GM13977 (cell line): ENCODE measurements at regions not wholly inside any gene's neighbourhood (a gene's known extent, or its start where the extent isn't known, plus 50 kb on each side); places are given as distances from the start of the nearest gene placed in this dataset.
A peak's percentile ranks its signal among the peaks of the same experiment; 100 is the strongest.

ENCODE experiments used
- DNase-seq: peaks from one replicate; pipeline ENCODE4 v3.0.0; 2012; ENCODE audit warnings: low spot score
- in situ Hi-C: fragments of 300-500 bp; cut with MboI; formaldehyde crosslinking; loops from one replicate; pipeline ENCODE4 v1.12.0; 2022; ENCODE audit warnings: low sequenced_read_pairs, low pct_unique_long_range_greater_than_20kb, mixed read lengths, inconsistent platforms; ENCODE audit not compliant: unreplicated experiment
- TF ChIP-seq, protein P1 (sequence below): IDR thresholded peaks from 2 replicates; pipeline ENCODE4 v1.5.1; 2012; ENCODE audit warnings: mild to moderate bottlenecking, control low read depth; ENCODE audit not compliant: insufficient read depth; ENCODE audit errors: extremely low read depth, missing control alignments

DNA sequence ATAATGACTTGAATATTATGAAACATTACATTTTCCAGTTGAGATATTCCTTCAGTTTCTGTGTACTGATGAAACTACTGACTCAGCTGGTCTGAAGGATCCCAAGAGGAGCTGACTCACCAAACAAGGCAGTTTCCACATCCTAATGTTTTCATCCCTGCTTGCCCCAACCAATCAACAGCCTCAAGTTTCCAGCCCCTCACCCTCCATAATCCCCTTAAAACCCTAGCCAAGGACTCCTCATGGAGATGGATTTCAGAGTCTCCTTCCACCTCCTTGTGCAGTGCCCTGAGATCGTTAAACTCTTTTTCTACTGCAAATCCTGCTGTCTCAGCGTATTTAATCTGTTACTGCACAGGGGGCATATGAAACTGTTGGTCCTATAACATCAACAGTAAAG lies 83.1 kb upstream of the HAO2 start:
- in situ Hi-C loops: no loop called here
- DNase-seq: no peak
- TF ChIP-seq, protein P1, sequence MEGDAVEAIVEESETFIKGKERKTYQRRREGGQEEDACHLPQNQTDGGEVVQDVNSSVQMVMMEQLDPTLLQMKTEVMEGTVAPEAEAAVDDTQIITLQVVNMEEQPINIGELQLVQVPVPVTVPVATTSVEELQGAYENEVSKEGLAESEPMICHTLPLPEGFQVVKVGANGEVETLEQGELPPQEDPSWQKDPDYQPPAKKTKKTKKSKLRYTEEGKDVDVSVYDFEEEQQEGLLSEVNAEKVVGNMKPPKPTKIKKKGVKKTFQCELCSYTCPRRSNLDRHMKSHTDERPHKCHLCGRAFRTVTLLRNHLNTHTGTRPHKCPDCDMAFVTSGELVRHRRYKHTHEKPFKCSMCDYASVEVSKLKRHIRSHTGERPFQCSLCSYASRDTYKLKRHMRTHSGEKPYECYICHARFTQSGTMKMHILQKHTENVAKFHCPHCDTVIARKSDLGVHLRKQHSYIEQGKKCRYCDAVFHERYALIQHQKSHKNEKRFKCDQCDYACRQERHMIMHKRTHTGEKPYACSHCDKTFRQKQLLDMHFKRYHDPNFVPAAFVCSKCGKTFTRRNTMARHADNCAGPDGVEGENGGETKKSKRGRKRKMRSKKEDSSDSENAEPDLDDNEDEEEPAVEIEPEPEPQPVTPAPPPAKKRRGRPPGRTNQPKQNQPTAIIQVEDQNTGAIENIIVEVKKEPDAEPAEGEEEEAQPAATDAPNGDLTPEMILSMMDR: no peak

DNA sequence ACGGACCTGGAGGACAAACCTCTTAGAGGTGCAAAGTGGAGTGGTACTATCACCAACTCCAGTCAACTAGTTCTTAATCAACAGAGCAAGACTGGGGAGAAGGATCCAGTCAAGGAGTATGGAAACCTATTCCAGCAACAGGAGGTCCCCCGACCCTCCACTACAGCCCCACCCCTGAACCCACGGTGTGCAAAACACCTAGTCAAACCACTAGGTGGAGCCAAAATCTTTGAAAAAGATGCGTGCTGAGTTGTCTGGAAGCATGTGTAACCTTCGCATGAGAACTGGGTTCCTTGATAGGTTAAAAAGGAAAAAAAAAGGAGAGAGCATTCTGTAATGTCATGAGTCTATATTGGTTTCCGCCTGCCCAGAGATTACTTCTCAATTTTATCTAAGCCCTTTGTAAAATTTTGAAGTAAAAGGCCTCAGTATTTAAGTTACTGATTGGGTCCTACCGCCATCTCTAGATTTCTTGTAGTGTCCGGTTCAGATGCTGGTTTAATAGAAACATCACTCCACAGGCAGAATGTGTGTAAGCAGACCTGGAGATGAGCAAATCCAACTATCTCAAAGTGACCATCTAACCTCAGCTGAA lies 81.9 kb upstream of the HAO2 start:
- in situ Hi-C loops: no loop called here
- peak; percentile 49 for DNase-seq
- TF ChIP-seq, protein P1: peak; percentile 66

DNA sequence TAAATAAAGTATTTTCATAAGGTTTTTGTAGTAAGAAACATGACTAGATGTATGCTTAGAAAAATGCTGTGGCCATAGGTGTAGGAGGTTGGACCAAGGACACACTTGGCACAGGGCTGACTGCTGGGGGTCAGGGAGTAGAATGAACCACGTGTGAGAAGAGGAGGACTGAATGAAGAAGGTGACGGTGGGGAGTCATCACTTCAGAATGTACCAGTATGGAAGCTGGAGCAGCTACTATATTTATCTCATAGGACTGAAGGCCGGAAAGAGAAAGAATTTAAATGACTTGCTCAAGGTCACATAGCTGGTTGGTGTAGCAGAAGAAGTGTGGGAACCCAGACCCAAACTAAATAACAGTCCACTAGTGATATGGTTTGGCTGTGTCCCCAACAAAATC lies 79.8 kb upstream of the HAO2 start:
- in situ Hi-C loops: no loop called here
- no peak for DNase-seq
- TF ChIP-seq, protein P1: no peak

DNA sequence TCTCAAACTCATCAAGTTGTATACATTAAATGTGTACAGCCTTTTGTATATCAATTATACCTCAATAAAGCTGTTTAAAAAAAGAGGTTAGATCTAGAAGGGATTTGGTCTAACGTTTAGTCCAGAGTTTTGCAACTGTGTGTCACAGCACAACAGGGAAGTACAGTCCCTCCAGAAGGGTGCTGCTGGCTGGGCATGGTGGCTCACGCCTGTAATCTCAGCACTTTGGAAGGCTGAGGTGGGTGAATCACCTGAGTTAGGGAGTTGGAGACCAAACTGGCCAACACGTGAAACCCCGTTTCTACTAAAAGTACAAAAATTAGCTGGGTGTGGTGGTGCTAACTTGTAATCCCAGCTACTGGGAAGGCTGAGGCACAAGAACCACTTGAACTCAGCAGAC lies 78.3 kb upstream of the HAO2 start:
- in situ Hi-C loops: no loop called here
- no peak for DNase-seq
- TF ChIP-seq, protein P1: no peak

DNA sequence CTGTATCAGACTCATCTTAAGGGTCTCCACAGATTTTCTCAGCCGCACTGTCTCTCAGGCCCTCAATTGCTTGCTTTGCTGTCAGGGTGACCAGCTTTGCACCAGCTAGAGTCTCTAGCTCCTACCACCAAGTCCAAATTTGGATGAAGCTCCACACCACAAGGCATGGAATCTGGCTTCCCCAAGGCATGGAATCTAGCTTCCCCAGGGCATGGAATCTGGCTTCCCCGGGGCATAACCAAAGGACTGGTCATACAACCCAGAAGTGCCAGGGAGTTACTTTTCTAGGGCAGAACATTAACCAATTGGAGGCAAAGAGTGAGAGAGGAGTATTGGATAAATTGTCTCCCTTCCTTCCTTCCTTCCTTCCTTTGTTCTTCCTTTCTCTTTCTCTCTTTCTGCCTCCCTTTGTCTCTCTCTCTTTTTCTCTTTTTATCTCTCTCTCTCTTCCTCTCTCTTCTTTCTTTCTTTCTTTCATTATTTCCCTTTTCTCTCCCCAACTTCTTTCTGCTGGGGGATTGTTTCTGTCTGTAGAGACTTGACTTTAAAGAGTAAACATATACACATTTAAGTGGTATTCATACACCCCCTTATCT lies 76.9 kb upstream of the HAO2 start:
- DNase-seq: no peak
- in situ Hi-C loops: no loop called here

GRCh38 chr1:119293797-119294196 lies 74.8 kb upstream of the HAO2 start:
- DNase-seq: no peak

More for the DNA sequence above, 76.9 kb upstream of the HAO2 start:
- TF ChIP-seq, protein P1: no peak

More at GRCh38 chr1:119293797-119294196, 74.8 kb upstream of the HAO2 start:
- in situ Hi-C loops: no loop called here
- TF ChIP-seq, protein P1: no peak
